Stomach (tissue), 8 donors: ENCODE measurements at regions not wholly inside any gene's neighbourhood (a gene's known extent, or its start where the extent isn't known, plus 50 kb on each side); places are given as distances from the start of the nearest gene placed in this dataset.

Source experiments
- DNase-seq, 2 donors: peaks; one replicate each; pipeline versions ENCODE4 v3.0.0 to v3.0.0-alpha.2; 2013 to 2019
- H3K27ac ChIP-seq, 5 donors: fragments of 200-600 bp in 4 of 5; sonication (generic) in 4 of 5; one replicate each; pipeline ENCODE4 v1.5.1; 2013 to 2019; ENCODE audit warnings: mild to moderate bottlenecking in 1 of 5, moderate library complexity in 1 of 5
- H3K27me3 ChIP-seq, 3 donors: fragments of 200-600 bp; sonication (generic); one replicate each; pipeline ENCODE4 v1.5.1; 2017 to 2019; ENCODE audit warnings: mixed run types in 1 of 3
- H3K36me3 ChIP-seq, 4 donors: fragments of 200-600 bp; sonication (generic); 1 replicate in 3 of 4; 2 replicates in 1 of 4; pipeline ENCODE4 v1.5.1; 2016 to 2019
- H3K4me1 ChIP-seq, 4 donors: fragments of 200-600 bp; sonication (generic); one replicate each; pipeline ENCODE4 v1.5.1; 2016 to 2019
- H3K4me3 ChIP-seq, 4 donors: fragments of 200-600 bp; sonication (generic) in 3 of 4; one replicate each; pipeline ENCODE4 v1.5.1; 2016 to 2019; ENCODE audit warnings: mild to moderate bottlenecking in 1 of 4
- H3K9me3 ChIP-seq, 4 donors: fragments of 200-600 bp; sonication (generic); one replicate each; pipeline ENCODE4 v1.5.1; 2016 to 2019
- EP300 ChIP-seq: sonication (generic); formaldehyde crosslinking; IDR thresholded peaks from one replicate; pipeline ENCODE4 v1.6.1; 2017; ENCODE audit warnings: antibody characterized with exemption
- POLR2A ChIP-seq, 4 donors: fragments of 450-650 bp; IDR thresholded peaks; one replicate each; pipeline ENCODE4 v1.6.1; 2016; ENCODE audit warnings: antibody characterized with exemption in 4 of 4, control low read depth in 2 of 4, mild to moderate bottlenecking in 1 of 4, moderate library complexity in 1 of 4
- POLR2AphosphoS5 ChIP-seq, 3 donors: sonication (generic); formaldehyde crosslinking; IDR thresholded peaks; one replicate each; pipeline ENCODE4 v1.6.1; 2016; ENCODE audit warnings: antibody characterized with exemption in 3 of 3
- WGBS, 5 donors: extraction: QIAGEN DNeasy Blood & Tissue Kit in 3 of 5; methylation state at CpG; one replicate each; pipeline versions ENCODE4 v1.1.5 to v1.1.7; 2013 to 2018; 5-methylcytosine and 5-hydroxymethylcytosine counted together
- intact Hi-C: fragments of 100-400 bp; cut with DNase I; formaldehyde crosslinking; loops from one replicate; pipeline ENCODE4 v1.15.1; 2023; ENCODE audit warnings: low total_unique reads
- TF ChIP-seq, protein P1 (sequence below), 7 experiments: fragments of 450-650 bp in 4 of 7; fragments of 200-600 bp in 3 of 7; sonication (generic) in 3 of 7; IDR thresholded peaks; one replicate each; pipeline ENCODE4 v1.5.1; 2016 to 2019; ENCODE audit warnings: antibody characterized with exemption in 7 of 7, control low read depth in 2 of 7, mild to moderate bottlenecking in 1 of 7
- donor health status: healthy with polysubstance abuse.
- donor health status: Bipolar disorder and iron deficiency.
- donor health status: healthy.

- TF ChIP-seq, protein P1, sequence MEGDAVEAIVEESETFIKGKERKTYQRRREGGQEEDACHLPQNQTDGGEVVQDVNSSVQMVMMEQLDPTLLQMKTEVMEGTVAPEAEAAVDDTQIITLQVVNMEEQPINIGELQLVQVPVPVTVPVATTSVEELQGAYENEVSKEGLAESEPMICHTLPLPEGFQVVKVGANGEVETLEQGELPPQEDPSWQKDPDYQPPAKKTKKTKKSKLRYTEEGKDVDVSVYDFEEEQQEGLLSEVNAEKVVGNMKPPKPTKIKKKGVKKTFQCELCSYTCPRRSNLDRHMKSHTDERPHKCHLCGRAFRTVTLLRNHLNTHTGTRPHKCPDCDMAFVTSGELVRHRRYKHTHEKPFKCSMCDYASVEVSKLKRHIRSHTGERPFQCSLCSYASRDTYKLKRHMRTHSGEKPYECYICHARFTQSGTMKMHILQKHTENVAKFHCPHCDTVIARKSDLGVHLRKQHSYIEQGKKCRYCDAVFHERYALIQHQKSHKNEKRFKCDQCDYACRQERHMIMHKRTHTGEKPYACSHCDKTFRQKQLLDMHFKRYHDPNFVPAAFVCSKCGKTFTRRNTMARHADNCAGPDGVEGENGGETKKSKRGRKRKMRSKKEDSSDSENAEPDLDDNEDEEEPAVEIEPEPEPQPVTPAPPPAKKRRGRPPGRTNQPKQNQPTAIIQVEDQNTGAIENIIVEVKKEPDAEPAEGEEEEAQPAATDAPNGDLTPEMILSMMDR (IDR thresholded peaks at IDR 0.05), result no peak
- TF ChIP-seq POLR2AphosphoS5 (IDR thresholded peaks at IDR 0.05), result no peak
- TF ChIP-seq POLR2A (IDR thresholded peaks at IDR 0.05), result no peak
- TF ChIP-seq EP300, result no peak
- Histone ChIP-seq H3K9me3 (no peaks in the 10 kb centered on the region), H3K4me3 (no peak overlapping the region), H3K27me3 (no peaks in the 10 kb centered on the region), H3K36me3 (no peaks in the 10 kb centered on the region), H3K27ac (no peak overlapping the region), H3K4me1 (no peaks in the 10 kb centered on the region)
- intact Hi-C loops, result no loop called here
- no peak for DNase-seq
- 89 to 96% (median 95%) methylated on average over 5 of the region's 5 CpGs for WGBS, 5 donors
Observed at GRCh38 chr11:95502522-95502921, 271.5 kb upstream of the SESN3 start.

DNA sequence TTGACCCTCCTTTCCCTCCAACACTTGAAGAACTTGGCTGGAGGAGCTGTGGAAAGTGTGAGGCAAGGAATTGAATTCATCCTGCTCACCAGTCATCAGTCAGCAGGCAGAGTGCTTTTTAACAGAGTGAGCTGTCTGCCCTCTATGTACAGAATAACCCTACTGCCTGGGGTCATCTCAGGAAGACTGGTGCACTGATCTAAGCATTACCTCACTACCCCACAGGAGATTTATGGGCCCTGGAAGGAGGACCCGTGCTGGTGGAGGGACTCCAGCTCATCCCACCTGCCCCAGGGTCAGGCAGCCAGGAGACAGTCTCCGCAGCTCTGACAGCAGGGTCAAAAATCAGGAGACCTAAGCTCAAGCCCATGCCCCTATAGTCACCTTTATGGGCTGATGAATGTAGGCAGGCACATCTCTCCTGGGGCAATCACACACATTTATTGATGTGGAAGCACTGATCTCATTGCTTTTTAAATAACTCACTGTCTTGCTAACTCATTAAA is 270.8 kb upstream of the SESN3 start:
- Histone ChIP-seq H3K27ac (no peak overlapping the region), H3K4me1 (no peaks in the 10 kb centered on the region), H3K4me3 (no peak overlapping the region), H3K36me3 (no peaks in the 10 kb centered on the region), H3K27me3 (no peaks in the 10 kb centered on the region), H3K9me3 (no peaks in the 10 kb centered on the region)
- TF ChIP-seq POLR2AphosphoS5 (IDR thresholded peaks at IDR 0.05) (no peak), POLR2A (IDR thresholded peaks at IDR 0.05) (no peak)
- TF ChIP-seq, protein P1 (IDR thresholded peaks at IDR 0.05), result no peak
- WGBS, 5 donors, result 62 to 73% (median 68%) methylated on average over 2 of the region's 2 CpGs
- intact Hi-C loops, result no loop called here
- DNase-seq, result no peak

DNA sequence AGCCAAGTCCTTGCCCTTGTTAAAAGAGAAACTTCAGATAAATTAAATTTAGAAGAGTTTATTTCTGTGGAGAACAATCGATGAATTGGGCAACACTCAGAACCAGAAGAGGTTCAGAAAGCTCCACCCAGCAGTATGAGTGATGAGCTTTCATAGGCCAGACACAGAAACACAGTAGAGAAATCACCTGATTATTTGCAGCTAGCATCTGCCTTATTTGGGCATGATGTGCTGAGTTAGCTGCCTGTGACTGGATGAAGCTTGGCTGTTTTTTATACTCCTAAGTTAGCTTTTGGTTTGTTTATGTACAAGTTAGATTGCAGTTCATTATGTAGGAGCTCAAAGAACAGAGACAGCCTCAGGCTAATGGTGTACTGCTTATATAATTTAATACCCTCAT is 269.5 kb upstream of the SESN3 start:
- TF ChIP-seq POLR2AphosphoS5 (IDR thresholded peaks at IDR 0.05), result no peak
- TF ChIP-seq POLR2A (IDR thresholded peaks at IDR 0.05), result no peak
- no peaks in the 10 kb centered on the region for H3K9me3 ChIP-seq
- intact Hi-C loops, result no loop called here
- no peaks in the 10 kb centered on the region for H3K4me1 ChIP-seq
- H3K27me3 ChIP-seq, result no peaks in the 10 kb centered on the region
- no peaks in the 10 kb centered on the region for H3K36me3 ChIP-seq
- no peak overlapping the region for H3K4me3 ChIP-seq
- WGBS, 5 donors, result 89 to 97% (median 96%) methylated on average over 1 of the region's 1 CpG
- no peak overlapping the region for H3K27ac ChIP-seq
- DNase-seq, result no peak

GRCh38 chr11:95499516-95500135 is 268.6 kb upstream of the SESN3 start:
- intact Hi-C loops, result no loop called here
- Histone ChIP-seq H3K27ac (no peak overlapping the region), H3K27me3 (no peaks in the 10 kb centered on the region), H3K9me3 (no peaks in the 10 kb centered on the region), H3K4me1 (no peaks in the 10 kb centered on the region), H3K36me3 (no peaks in the 10 kb centered on the region), H3K4me3 (no peak overlapping the region)
- no peak for DNase-seq
- TF ChIP-seq POLR2AphosphoS5 (IDR thresholded peaks at IDR 0.05) (no peak), POLR2A (IDR thresholded peaks at IDR 0.05) (no peak), EP300 (no peak)

- WGBS, 5 donors, result 83 to 93% (median 86%) methylated on average over 2 of the region's 2 CpGs
- no peaks in the 10 kb centered on the region for H3K27me3 ChIP-seq
- H3K27ac ChIP-seq, result no peak overlapping the region
- no peak for DNase-seq
- peaks cover 0 to 5% (median 0%) of the 10 kb centered on the region in 4 donors for H3K9me3 ChIP-seq
- H3K4me3 ChIP-seq, result no peak overlapping the region
- H3K4me1 ChIP-seq, result no peaks in the 10 kb centered on the region
- no peak for TF ChIP-seq EP300
- TF ChIP-seq, protein P1 (IDR thresholded peaks at IDR 0.05), result no peak
- TF ChIP-seq POLR2A (IDR thresholded peaks at IDR 0.05), result no peak
- no peak for TF ChIP-seq POLR2AphosphoS5 (IDR thresholded peaks at IDR 0.05)
- H3K36me3 ChIP-seq, result no peaks in the 10 kb centered on the region
- intact Hi-C loops, result no loop called here
Observed at GRCh38 chr11:95498722-95499425, 267.9 kb upstream of the SESN3 start.
